K562 (cell line): ENCODE measurements at regions not wholly inside any gene's neighbourhood (a gene's known extent, or its start where the extent isn't known, plus 50 kb on each side); places are given as distances from the start of the nearest gene placed in this dataset.

ENCODE experiments used
- ATAC-seq: fragments of 200-7000 bp; cut with Tn5 transposase; 3 replicates; pipeline ENCODE4 v1.9.1; 2020; ENCODE audit warnings: moderate library complexity
- BruUV-seq: library from RNA; stranded (reverse); fragments of 400-500 nt; replicated peaks from 2 replicates; lab custom pipeline; 2021; lab: Mats Ljungman, UMichigan
- CTCF ChIA-PET: fragments of 300-600 bp; formaldehyde crosslinking; extraction: SDS; loops from one replicate; lab custom pipeline; 2021; ENCODE audit warnings: low intra/inter-chr PET ratio; lab: Yijun Ruan, JAX
- POLR2A ChIA-PET: fragments of 300-600, 350-650 bp; sonication (Branson Sonifier 250); formaldehyde crosslinking; extraction: SDS; loops from one replicate; lab custom pipeline; 2021; ENCODE audit warnings: antibody characterized with exemption, inconsistent platforms; lab: Yijun Ruan, JAX
- DNase-seq, 4 experiments: peaks; one replicate each; pipeline versions ENCODE4 v3.0.0 to v3.0.0-alpha.2; 2011 to 2018; ENCODE audit warnings: low spot score in 3 of 4, mixed read lengths in 3 of 4; ENCODE audit errors: extremely low read depth in 1 of 4
- FAIRE-seq: peaks from 2 replicates; lab custom pipeline; 2011; peaks lifted over from hg19 to GRCh38; lab: Jason Lieb, UNC
- H2AFZ ChIP-seq: 2 replicates; pipeline ENCODE4 v1.6.0; 2011; ENCODE audit warnings: low read depth, low read length, control low read depth, inconsistent platforms
- H3K27ac ChIP-seq: fragments of 200-600 bp; 3 replicates; pipeline ENCODE4 v1.8.0; 2011; ENCODE audit warnings: low read depth, mild to moderate bottlenecking, control low read depth, inconsistent platforms, low read length, moderate library complexity, mixed read lengths; ENCODE audit errors: extremely low read depth
- H3K27me3 ChIP-seq, 2 experiments: fragments of 300-600 bp in 1 of 2; 2 replicates in 1 of 2; 3 replicates in 1 of 2; pipeline versions ENCODE4 v1.6.0 to v1.8.0; 2011; ENCODE audit warnings: inconsistent platforms in 2 of 2, low read length in 2 of 2, mild to moderate bottlenecking in 1 of 2, mixed read lengths in 1 of 2, moderate library complexity in 1 of 2; ENCODE audit not compliant: control insufficient read depth in 2 of 2, insufficient read depth in 2 of 2
- H3K36me3 ChIP-seq: fragments of 300-600 bp; 3 replicates; pipeline ENCODE4 v1.8.0; 2011; ENCODE audit warnings: mild to moderate bottlenecking, low read length, inconsistent platforms; ENCODE audit not compliant: control insufficient read depth, insufficient read depth
- H3K4me1 ChIP-seq, 2 experiments: fragments of 200-600 bp in 1 of 2; replicated peaks in 1 of 2; 2 replicates in 1 of 2; 3 replicates in 1 of 2; pipeline versions ENCODE4 v1.5.1 to v1.8.0; 2011; ENCODE audit warnings: inconsistent platforms in 2 of 2, low read length in 2 of 2, mild to moderate bottlenecking in 1 of 2, mixed read lengths in 1 of 2, moderate library complexity in 1 of 2; ENCODE audit not compliant: control insufficient read depth in 2 of 2, insufficient read depth in 2 of 2
- H3K4me2 ChIP-seq: 2 replicates; pipeline ENCODE4 v1.6.1; 2011; ENCODE audit warnings: low read length, control low read depth, inconsistent platforms, mixed read lengths; ENCODE audit not compliant: insufficient read depth
- H3K4me3 ChIP-seq: fragments of 200-600 bp; sonication (generic), shearing (Covaris generic); 2 replicates; pipeline ENCODE4 v1.5.1; 2016; ENCODE audit warnings: control low read depth, inconsistent platforms
- H3K79me2 ChIP-seq: fragments of 200-600 bp; 3 replicates; pipeline ENCODE4 v1.8.0; 2011; ENCODE audit warnings: low read length, inconsistent platforms; ENCODE audit not compliant: control insufficient read depth, insufficient read depth
- H3K9ac ChIP-seq, 2 experiments: 2 replicates each; pipeline versions ENCODE4 v1.6.0 to v1.6.1; 2011; ENCODE audit warnings: low read depth in 2 of 2, low read length in 2 of 2, control low read depth in 1 of 2, inconsistent platforms in 1 of 2, mild to moderate bottlenecking in 1 of 2, mixed read lengths in 1 of 2; ENCODE audit not compliant: insufficient read depth in 1 of 2
- H3K9me1 ChIP-seq: one replicate; pipeline ENCODE4 v1.6.0; 2011; ENCODE audit warnings: inconsistent platforms, mild to moderate bottlenecking, low read length, moderate library complexity; ENCODE audit not compliant: control insufficient read depth, insufficient read depth
- H3K9me3 ChIP-seq: replicated peaks from 2 replicates; pipeline ENCODE4 v1.5.1; 2011; ENCODE audit warnings: low read depth, low read length, inconsistent platforms; ENCODE audit not compliant: control insufficient read depth, insufficient read depth
- H4K20me1 ChIP-seq: replicated peaks from 2 replicates; pipeline ENCODE4 v1.6.1; 2011; ENCODE audit warnings: low read length, inconsistent platforms, mixed read lengths; ENCODE audit not compliant: control insufficient read depth, insufficient read depth
- CREM ChIP-seq: IDR thresholded peaks from 2 replicates; pipeline ENCODE4 v1.6.1; 2014; ENCODE audit warnings: antibody characterized with exemption, low read depth
- DDX20 ChIP-seq: fragments of 450-650 bp; IDR thresholded peaks from 2 replicates; pipeline ENCODE4 v1.6.1; 2016; ENCODE audit warnings: missing genetic modification characterization, low read depth, mild to moderate bottlenecking, missing compliant biosample characterization, moderate library complexity
- HNRNPUL1 ChIP-seq: fragments of 200-400 bp; formaldehyde crosslinking; IDR thresholded peaks from 2 replicates; pipeline ENCODE4 v1.6.1; 2017; ENCODE audit warnings: low read length
- MAZ ChIP-seq, 2 experiments: fragments of 450-650 bp in 1 of 2; sonication (generic) in 1 of 2; formaldehyde crosslinking; IDR thresholded peaks in 1 of 2; conservative IDR thresholded peaks in 1 of 2; 2 replicates each; pipeline versions ENCODE4 v1.4.0 to v1.5.0; 2020; ENCODE audit warnings: mild to moderate bottlenecking in 1 of 2, missing genetic modification reagents in 1 of 2
- NFYB ChIP-seq: IDR thresholded peaks from 2 replicates; pipeline ENCODE4 v1.6.1; 2011; ENCODE audit warnings: mild to moderate bottlenecking, moderate library complexity; ENCODE audit not compliant: insufficient read length; ENCODE audit errors: extremely low read depth
- PCBP1 ChIP-seq: fragments of 200-400 bp; formaldehyde crosslinking; IDR thresholded peaks from 2 replicates; pipeline ENCODE4 v1.6.1; 2018; ENCODE audit warnings: mild to moderate bottlenecking, low read depth, low read length; ENCODE audit not compliant: poor library complexity, severe bottlenecking
- TAF1 ChIP-seq: IDR thresholded peaks from 2 replicates; pipeline ENCODE4 v1.6.1; 2011; ENCODE audit warnings: mild to moderate bottlenecking, low read length, moderate library complexity; ENCODE audit not compliant: insufficient read depth, control insufficient read depth, severe bottlenecking; ENCODE audit errors: extremely low read depth
- TAL1 ChIP-seq: fragments of 450-650 bp; IDR thresholded peaks from 2 replicates; pipeline ENCODE4 v1.6.1; 2016; ENCODE audit warnings: mild to moderate bottlenecking
- ZNF583 ChIP-seq: fragments of 250-450 bp; sonication (Bioruptor Pico); IDR thresholded peaks from 2 replicates; pipeline ENCODE4 v1.4.0; 2020
- ZNF830 ChIP-seq: fragments of 250-450 bp; sonication (Bioruptor Pico); IDR thresholded peaks from 2 replicates; pipeline ENCODE4 v1.5.0; 2021; ENCODE audit warnings: mild to moderate bottlenecking
- WGBS: fragments of 100-300 bp; shearing (Covaris generic); methylation state at CpG from one replicate; pipeline ENCODE4 v1.1.6; 2016; ENCODE audit warnings: low coverage, mixed read lengths; ENCODE audit not compliant: insufficient coverage; ENCODE audit errors: missing lambda C conversion rate; 5-methylcytosine and 5-hydroxymethylcytosine counted together
- in situ Hi-C: fragments of 300-500 bp; cut with MboI; formaldehyde crosslinking; loops from 4 replicates; pipeline ENCODE4 v1.15.0; 2018; ENCODE audit warnings: inconsistent platforms, mixed read lengths
- intact Hi-C: fragments of 100-400 bp; cut with micrococcal nuclease; formaldehyde crosslinking; loops from 2 replicates; pipeline ENCODE4 v1.14.2; 2022
- TF ChIP-seq, protein P1 (sequence below): sonication (generic); formaldehyde crosslinking; IDR thresholded peaks from 2 replicates; pipeline ENCODE4 v1.9.0; 2022; ENCODE audit warnings: mild to moderate bottlenecking, missing genetic modification reagents

DNA sequence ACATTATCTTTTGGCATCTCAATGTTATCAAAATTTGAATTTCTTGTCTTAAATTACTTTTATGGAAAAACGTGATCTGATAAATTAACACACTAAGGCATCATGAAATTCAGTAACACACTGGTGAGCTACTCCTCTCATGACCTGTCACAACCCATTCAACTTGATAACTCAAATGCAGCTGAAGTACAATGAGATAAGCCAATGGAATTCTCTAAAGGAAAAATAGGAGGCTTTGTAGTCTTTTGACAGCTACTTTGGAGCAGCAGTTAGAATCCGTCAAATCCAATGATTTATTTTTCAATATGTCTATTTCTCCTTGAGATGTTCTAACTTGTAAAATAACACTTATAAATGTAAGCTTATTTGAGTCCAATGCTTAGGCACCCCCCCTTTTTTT is 1029.4 kb downstream of the TRHDE start:
- FAIRE-seq (no peak), ATAC-seq (no peak), DNase-seq (no peak)
- 7% methylated on average over 2 of the region's 2 CpGs for WGBS
- Histone ChIP-seq H3K4me3 (no peak overlapping the region), H3K9me1 (no peaks in the 10 kb centered on the region), H2AFZ (no peak overlapping the region), H4K20me1 (no peaks in the 10 kb centered on the region), H3K4me1 (no peaks in the 10 kb centered on the region), H3K4me2 (no peak overlapping the region), H3K9me3 (no peaks in the 10 kb centered on the region), H3K79me2 (no peaks in the 10 kb centered on the region), H3K36me3 (no peaks in the 10 kb centered on the region), H3K27ac (no peak overlapping the region), H3K9ac (no peak overlapping the region), H3K27me3 (no peaks in the 10 kb centered on the region)
- BruUV-seq, result no TSS peak
- no peak for TF ChIP-seq ZNF830 (CRISPR knock-in tag)
- no peak for TF ChIP-seq CREM
- no peak for TF ChIP-seq ZNF583
- TF ChIP-seq, protein P1, sequence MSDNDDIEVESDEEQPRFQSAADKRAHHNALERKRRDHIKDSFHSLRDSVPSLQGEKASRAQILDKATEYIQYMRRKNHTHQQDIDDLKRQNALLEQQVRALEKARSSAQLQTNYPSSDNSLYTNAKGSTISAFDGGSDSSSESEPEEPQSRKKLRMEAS (CRISPR knock-in tag), result no peak
- no peak for TF ChIP-seq TAF1
- no peak for TF ChIP-seq NFYB
- no peak for TF ChIP-seq DDX20 (tag)
- TF ChIP-seq TAL1, result no peak
- TF ChIP-seq MAZ (CRISPR knock-in tag; conservative IDR thresholded peaks at IDR 0.05 in 1 of 2, IDR thresholded peaks at IDR 0.05 in 1 of 2), result no peak
- TF ChIP-seq PCBP1, result no peak
- no peak for TF ChIP-seq HNRNPUL1
- intact Hi-C loops, result no loop called here
- in situ Hi-C loops, result no loop called here
- CTCF ChIA-PET, result no interaction called here
- POLR2A ChIA-PET, result no interaction called here
